IPS-11a (cell line): ENCODE measurements at regions not wholly inside any gene's neighbourhood (a gene's known extent, or its start where the extent isn't known, plus 50 kb on each side); places are given as distances from the start of the nearest gene placed in this dataset.

Experiments
- H3K4me3 ChIP-seq: one replicate; pipeline ENCODE4 v1.5.1; 2013; ENCODE audit warnings: low read depth, low read length, control low read depth

GRCh38 chr3:25265284-25265683, 162.8 kb upstream of the RARB start:
- no peak overlapping the region for H3K4me3 ChIP-seq

GRCh38 chr3:25266677-25267076, 161.4 kb upstream of the RARB start:
- no peak overlapping the region for H3K4me3 ChIP-seq

- no peak overlapping the region for H3K4me3 ChIP-seq
Measured at GRCh38 chr3:25272090-25272489, 156.0 kb upstream of the RARB start.

- H3K4me3 ChIP-seq = no peak overlapping the region
Measured at GRCh38 chr3:25273582-25274171, 154.4 kb upstream of the RARB start.

GRCh38 chr3:25277503-25277902, 150.6 kb upstream of the RARB start:
- H3K4me3 ChIP-seq = no peak overlapping the region

GRCh38 chr3:25281041-25281731, 146.9 kb upstream of the RARB start:
- no peak overlapping the region for H3K4me3 ChIP-seq

GRCh38 chr3:25281732-25282126, 146.3 kb upstream of the RARB start:
- no peak overlapping the region for H3K4me3 ChIP-seq

- no peak overlapping the region for H3K4me3 ChIP-seq
Measured at GRCh38 chr3:25283613-25284012, 144.4 kb upstream of the RARB start.

GRCh38 chr3:25284249-25284648, 143.8 kb upstream of the RARB start:
- H3K4me3 ChIP-seq = no peak overlapping the region

GRCh38 chr3:25287291-25287884, 140.7 kb upstream of the RARB start:
- no peak overlapping the region for H3K4me3 ChIP-seq

- no peak overlapping the region for H3K4me3 ChIP-seq
Measured at GRCh38 chr3:25288413-25288812, 139.7 kb upstream of the RARB start.

- H3K4me3 ChIP-seq = no peak overlapping the region
Measured at GRCh38 chr3:25289156-25289555, 138.9 kb upstream of the RARB start.

- no peak overlapping the region for H3K4me3 ChIP-seq
Measured at GRCh38 chr3:25289663-25290062, 138.4 kb upstream of the RARB start.

GRCh38 chr3:25291481-25291905, 136.6 kb upstream of the RARB start:
- H3K4me3 ChIP-seq = no peak overlapping the region

- H3K4me3 ChIP-seq = no peak overlapping the region
Measured at GRCh38 chr3:25292036-25292435, 136.0 kb upstream of the RARB start.

GRCh38 chr3:25292595-25292994, 135.5 kb upstream of the RARB start:
- no peak overlapping the region for H3K4me3 ChIP-seq

GRCh38 chr3:25293736-25294135, 134.3 kb upstream of the RARB start:
- no peak overlapping the region for H3K4me3 ChIP-seq

GRCh38 chr3:25294169-25294805, 133.8 kb upstream of the RARB start:
- no peak overlapping the region for H3K4me3 ChIP-seq

- H3K4me3 ChIP-seq = no peak overlapping the region
Measured at GRCh38 chr3:25297667-25298585, 130.1 kb upstream of the RARB start.

GRCh38 chr3:25300141-25300540, 127.9 kb upstream of the RARB start:
- H3K4me3 ChIP-seq = no peak overlapping the region

GRCh38 chr3:25304916-25305315, 123.1 kb upstream of the RARB start:
- no peak overlapping the region for H3K4me3 ChIP-seq
